ENCODE measurements at regions not wholly inside any gene's neighbourhood (a gene's known extent, or its start where the extent isn't known, plus 50 kb on each side); places are given as distances from the start of the nearest gene placed in this dataset.

- Histone ChIP-seq H3K36me3 (ENCODE audit: low read depth) (no peaks in the 10 kb centered on the region), H3K4me3 (no peak overlapping the region), H3K9me3 (no peaks in the 10 kb centered on the region), H3K4me1 (ENCODE audit: low read depth) (no peaks in the 10 kb centered on the region)
- intact Hi-C loops (cut with DNase I, micrococcal nuclease): no loop called here
- peak; percentile 73 for ATAC-seq
- peak; percentile 36 to 60 (median 52) for DNase-seq
- no peak for TF ChIP-seq CTCF (IDR thresholded peaks at IDR 0.05)
Observed at GRCh38 chr2:222993920-222994650, 57.9 kb upstream of the KCNE4 start.

- no peaks in the 10 kb centered on the region for H3K4me1 ChIP-seq (ENCODE audit: low read depth)
- DNase-seq: no peak
- TF ChIP-seq CTCF (IDR thresholded peaks at IDR 0.05): no peak
- intact Hi-C loops (cut with DNase I, micrococcal nuclease): no loop called here
- H3K36me3 ChIP-seq (ENCODE audit: low read depth): no peaks in the 10 kb centered on the region
- ATAC-seq: no peak
- no peak overlapping the region for H3K4me3 ChIP-seq
- no peaks in the 10 kb centered on the region for H3K9me3 ChIP-seq
Observed at GRCh38 chr2:222998459-222998858, 53.5 kb upstream of the KCNE4 start.

GRCh38 chr2:223000872-223001796 is 50.9 kb upstream of the KCNE4 start:
- TF ChIP-seq CTCF (IDR thresholded peaks at IDR 0.05): no peak
- Histone ChIP-seq H3K36me3 (ENCODE audit: low read depth) (no peaks in the 10 kb centered on the region), H3K9me3 (no peaks in the 10 kb centered on the region), H3K4me3 (no peak overlapping the region), H3K4me1 (ENCODE audit: low read depth) (no peaks in the 10 kb centered on the region)
- intact Hi-C loops (cut with DNase I, micrococcal nuclease): no loop called here
- no peak for DNase-seq
- no peak for ATAC-seq

- intact Hi-C loops (cut with DNase I, micrococcal nuclease): no loop called here
- Histone ChIP-seq H3K36me3 (ENCODE audit: low read depth) (no peaks in the 10 kb centered on the region), H3K9me3 (no peaks in the 10 kb centered on the region), H3K4me3 (no peak overlapping the region), H3K4me1 (ENCODE audit: low read depth) (no peaks in the 10 kb centered on the region)
- TF ChIP-seq CTCF (IDR thresholded peaks at IDR 0.05): no peak
- ATAC-seq (no peak), DNase-seq (no peak)
Observed at GRCh38 chr2:223001797-223002175, 50.2 kb upstream of the KCNE4 start.
